GM13977 (cell line): ENCODE measurements at regions not wholly inside any gene's neighbourhood (a gene's known extent, or its start where the extent isn't known, plus 50 kb on each side); places are given as distances from the start of the nearest gene placed in this dataset.

Experiments used
- DNase-seq: peaks from one replicate; pipeline ENCODE4 v3.0.0; 2012; ENCODE audit warnings: low spot score
- in situ Hi-C: fragments of 300-500 bp; cut with MboI; formaldehyde crosslinking; loops from one replicate; pipeline ENCODE4 v1.12.0; 2022; ENCODE audit warnings: low sequenced_read_pairs, low pct_unique_long_range_greater_than_20kb, mixed read lengths, inconsistent platforms; ENCODE audit not compliant: unreplicated experiment
- TF ChIP-seq, protein P1 (sequence below): IDR thresholded peaks from 2 replicates; pipeline ENCODE4 v1.5.1; 2012; ENCODE audit warnings: mild to moderate bottlenecking, control low read depth; ENCODE audit not compliant: insufficient read depth; ENCODE audit errors: extremely low read depth, missing control alignments

DNA sequence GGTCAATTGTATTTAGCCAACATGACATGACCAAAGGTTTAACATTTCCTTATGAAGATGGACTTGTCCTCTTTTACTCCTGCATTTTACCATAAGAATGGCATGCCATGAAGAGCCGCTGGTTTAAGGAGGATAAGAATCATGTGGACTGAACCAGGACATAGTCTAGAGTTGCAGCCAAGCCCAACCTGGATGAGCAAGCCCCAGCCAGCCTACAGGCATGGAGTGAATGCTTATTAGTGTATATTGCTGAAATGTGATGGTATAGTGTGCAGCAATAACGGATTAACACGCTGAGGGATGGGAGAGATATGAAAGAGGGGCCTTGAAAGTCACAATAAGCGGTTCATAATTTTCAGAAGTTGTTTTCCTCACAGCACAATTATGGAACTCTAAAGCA is 523.2 kb downstream of the NTRK2 start:
- in situ Hi-C loops = no loop called here
- TF ChIP-seq, protein P1, sequence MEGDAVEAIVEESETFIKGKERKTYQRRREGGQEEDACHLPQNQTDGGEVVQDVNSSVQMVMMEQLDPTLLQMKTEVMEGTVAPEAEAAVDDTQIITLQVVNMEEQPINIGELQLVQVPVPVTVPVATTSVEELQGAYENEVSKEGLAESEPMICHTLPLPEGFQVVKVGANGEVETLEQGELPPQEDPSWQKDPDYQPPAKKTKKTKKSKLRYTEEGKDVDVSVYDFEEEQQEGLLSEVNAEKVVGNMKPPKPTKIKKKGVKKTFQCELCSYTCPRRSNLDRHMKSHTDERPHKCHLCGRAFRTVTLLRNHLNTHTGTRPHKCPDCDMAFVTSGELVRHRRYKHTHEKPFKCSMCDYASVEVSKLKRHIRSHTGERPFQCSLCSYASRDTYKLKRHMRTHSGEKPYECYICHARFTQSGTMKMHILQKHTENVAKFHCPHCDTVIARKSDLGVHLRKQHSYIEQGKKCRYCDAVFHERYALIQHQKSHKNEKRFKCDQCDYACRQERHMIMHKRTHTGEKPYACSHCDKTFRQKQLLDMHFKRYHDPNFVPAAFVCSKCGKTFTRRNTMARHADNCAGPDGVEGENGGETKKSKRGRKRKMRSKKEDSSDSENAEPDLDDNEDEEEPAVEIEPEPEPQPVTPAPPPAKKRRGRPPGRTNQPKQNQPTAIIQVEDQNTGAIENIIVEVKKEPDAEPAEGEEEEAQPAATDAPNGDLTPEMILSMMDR = no peak
- DNase-seq = no peak

DNA sequence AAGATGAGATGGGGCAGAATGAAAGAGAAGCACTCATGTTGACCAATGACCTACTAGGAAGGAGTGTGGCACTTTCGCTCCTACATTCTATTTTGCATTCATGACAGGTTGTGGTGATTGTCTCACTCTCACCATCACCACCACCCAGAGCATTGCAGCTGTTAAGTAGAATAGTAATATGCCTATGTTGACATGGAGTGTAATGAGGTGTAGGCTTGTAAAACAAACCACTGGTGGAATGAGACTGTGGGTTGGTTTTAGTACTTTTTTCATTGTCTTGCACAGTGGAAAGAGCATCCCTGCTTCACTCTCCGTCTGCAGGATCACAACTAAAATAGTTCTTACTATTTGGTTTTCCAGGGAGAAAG is 516.7 kb downstream of the NTRK2 start:
- in situ Hi-C loops = no loop called here
- TF ChIP-seq, protein P1 = no peak
- DNase-seq = no peak

DNA sequence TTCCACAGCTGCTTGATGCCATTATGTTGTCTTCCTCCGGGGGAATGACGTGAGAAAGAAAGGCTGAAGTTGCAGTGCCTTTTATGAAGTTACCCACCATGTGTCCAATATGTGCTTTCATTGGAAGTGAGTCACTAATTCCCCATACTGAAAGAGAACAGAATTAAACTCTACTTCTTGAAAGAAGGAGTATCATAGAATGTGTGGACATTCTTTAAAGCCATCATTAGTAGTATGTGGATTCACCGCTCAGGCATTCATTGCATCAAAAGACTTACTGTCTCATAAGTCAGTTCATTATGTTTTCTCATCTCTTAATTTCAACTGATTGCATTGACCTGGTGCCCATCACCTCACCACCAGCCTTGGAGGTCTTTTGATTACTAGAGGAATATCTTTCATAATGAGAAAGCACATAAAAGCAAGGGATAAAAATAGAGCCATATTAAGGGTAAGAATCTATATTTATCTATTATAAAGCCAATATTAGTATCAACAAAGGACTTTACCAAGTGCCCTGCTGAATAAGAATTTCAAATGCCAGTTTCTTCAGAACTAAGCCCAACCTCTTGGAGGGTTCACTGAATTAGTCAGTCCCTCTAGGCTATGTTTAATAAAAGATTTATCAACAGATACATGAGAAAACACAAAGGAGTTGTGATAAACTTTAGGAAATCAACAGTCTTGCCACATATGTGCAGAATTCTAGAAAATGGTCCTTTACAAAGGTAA is 516.1 kb downstream of the NTRK2 start:
- DNase-seq = no peak
- in situ Hi-C loops = no loop called here
- TF ChIP-seq, protein P1 = no peak

DNA sequence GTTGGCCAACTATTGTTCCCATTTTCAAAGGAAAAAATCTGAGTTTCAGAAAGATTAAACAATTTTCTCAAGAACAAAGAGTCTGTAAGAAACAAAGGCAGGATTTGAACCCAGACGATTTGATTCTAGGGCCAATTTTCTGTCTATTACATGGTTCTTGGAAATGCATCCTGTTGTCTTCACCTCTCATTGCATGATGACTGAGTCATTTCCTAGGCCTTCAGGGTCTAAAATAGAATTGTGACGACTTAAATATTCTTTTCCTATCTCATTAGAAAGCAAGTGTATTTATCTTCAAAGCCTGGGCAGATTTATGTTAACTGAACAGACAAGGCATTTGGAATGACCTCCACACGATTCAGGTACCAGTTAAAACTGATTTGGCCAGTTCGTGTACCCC is 512.9 kb downstream of the NTRK2 start:
- no peak for DNase-seq
- TF ChIP-seq, protein P1 = no peak
- in situ Hi-C loops = no loop called here

DNA sequence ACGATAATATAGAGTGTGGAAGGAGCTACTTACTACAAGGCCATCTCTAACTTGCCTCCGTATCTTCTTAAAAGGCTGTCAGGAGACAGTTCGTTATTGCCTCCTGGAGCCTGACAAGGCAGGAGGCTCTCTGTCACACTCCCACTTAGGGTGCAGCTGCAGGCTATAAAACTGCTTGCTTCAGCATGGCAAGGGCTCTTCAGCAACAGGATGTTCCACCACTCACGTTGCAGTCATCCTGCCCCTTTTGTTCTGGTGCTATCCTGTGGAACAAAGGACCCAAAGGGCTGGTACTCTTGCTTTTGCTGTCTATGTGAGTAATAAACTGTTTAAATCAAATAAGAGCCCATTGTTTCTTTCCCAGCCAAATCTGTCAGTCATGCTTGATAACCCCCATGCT is 508.9 kb downstream of the NTRK2 start:
- DNase-seq = no peak
- in situ Hi-C loops = no loop called here
- TF ChIP-seq, protein P1 = no peak

DNA sequence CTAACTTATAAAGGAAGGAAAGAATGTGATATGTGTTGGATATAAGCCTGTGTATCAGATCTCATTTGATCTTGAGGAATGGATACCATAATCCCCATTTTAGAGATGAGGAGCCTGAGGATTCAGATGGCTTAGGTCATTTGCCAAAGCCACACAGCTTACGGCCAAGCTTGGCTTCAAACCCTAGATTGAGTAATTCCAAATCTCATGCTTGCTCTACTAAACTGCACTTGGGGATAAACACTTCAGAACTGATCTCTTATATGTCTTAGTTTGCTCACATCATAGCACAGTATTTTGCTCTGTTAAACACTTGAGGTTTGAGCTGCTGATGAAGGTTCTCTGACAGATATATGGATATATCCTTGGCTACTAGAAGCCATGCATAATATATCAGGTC is 504.4 kb downstream of the NTRK2 start:
- no peak for DNase-seq
- in situ Hi-C loops = no loop called here
- TF ChIP-seq, protein P1 = no peak
